GM19438 (cell line): ENCODE measurements at regions not wholly inside any gene's neighbourhood (a gene's known extent, or its start where the extent isn't known, plus 50 kb on each side); places are given as distances from the start of the nearest gene placed in this dataset.
"Not testable (repeated sequence)": the region's sequence is repeated elsewhere in the genome, so short reads cannot be mapped to it uniquely, and the experiment has no call there.

ENCODE experiments used
- ATAC-seq: cut with Tn5 transposase; IDR thresholded peaks from one replicate; pipeline ENCODE4 v1.9.1; 2021; ENCODE audit warnings: low read depth; ENCODE audit not compliant: unreplicated experiment

DNA sequence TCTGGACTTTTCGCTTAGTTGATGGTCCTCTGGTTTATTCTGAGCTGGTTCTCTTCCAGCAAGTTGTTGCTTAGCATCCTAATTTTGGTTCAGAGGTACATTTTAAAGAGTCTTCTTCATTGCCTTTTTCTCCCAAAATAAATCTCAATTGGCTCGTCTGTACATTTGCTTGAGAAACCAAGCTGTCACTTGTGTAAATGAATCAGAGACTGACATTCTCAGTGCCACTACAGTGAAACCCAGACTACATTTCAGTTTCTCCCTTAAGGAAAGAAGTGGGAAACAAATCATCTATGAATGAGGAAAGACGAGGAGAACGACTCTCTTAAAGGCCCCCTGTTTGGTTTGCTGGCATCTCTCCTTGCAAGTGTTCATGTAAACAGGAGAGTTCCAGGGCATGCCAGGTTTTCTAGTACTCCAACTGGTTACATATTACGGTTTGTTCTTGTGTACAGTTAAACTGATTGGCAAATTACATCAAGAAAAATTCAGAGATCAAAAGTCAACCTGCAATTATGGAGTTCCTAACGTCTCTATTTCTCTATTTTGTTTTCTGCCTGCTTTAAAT, 654.6 kb downstream of the SH2D4B start:
- no peak for ATAC-seq

DNA sequence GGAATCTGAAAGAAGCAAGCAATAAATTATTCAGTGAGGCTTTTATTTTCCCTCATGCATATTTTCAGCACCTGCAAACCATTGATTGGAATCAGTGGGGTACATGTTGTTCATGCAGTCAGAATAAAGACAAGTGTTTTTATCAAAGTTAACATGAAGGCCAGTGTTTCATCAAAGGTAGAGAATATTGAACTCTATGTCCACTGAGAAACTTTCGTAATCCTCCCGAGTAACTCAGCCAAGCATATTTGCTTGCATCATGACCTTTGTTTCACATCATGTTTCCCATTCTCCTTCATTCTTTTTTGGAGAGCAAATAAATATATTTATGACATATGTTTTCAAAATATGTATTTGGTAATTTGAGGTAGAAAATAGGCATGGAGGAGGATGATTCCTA, 663.1 kb downstream of the SH2D4B start:
- ATAC-seq = no peak

DNA sequence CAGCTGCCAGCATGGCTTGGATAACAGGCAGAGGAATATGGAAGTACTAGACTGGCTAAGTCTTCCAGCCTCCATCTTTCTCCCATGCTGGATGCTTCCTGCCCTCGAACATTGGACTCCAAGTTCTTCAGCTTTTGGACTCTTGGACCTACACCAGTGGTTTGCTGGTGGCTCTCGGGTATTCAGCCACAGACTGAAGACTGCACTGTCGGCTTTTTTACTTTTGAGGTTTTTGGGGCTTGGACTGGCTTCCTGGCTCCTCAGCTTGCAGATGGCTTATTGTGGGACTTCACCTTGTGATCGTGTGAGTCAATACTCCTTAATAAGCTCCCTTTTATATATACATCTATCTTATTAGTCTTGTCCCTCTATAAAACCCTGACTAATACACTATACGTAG, 667.6 kb upstream of the NRG3 start:
- not testable (repeated sequence) for ATAC-seq

DNA sequence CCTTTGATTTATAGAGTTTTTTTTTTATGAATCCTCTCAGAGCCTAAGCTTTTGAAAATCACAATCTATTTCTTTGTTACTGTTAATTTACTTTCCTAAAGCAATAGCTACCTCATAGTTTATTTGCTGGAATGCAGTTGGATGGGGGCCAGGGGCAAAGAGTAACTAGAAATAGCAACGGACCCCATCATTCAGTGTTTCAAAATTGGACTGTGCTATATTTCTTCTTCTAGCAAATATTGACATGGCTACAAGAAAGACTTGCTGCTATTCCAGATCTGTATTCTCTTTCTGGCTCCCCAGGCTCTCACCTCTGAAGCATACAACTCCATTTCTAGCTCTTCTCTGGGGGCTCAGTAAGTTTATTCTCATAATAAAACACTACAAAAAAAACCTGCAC, 661.6 kb upstream of the NRG3 start:
- no peak for ATAC-seq

GRCh38 chr10:81215498-81215897, 659.5 kb upstream of the NRG3 start:
- no peak for ATAC-seq

- no peak for ATAC-seq
Observed at GRCh38 chr10:81216949-81217348, 658.0 kb upstream of the NRG3 start.

DNA sequence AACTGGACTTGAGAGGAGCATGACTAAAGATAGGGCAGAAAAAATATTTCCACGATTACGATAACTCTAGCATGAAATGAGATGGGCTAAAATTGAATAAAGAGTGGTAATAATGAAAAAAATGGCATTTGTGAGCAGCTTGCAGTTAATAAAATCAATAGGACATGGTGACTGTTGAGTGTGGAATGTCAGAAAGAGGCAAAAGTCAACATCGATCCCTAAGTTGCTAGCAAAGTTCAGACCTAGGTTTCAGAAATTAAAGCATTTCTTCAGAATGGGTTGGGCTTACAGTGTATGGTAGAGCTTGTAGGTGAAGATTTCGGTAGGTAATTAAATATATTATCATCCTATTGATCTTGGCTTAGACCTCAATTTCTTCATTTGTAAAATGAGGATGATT, 656.7 kb upstream of the NRG3 start:
- no peak for ATAC-seq

GRCh38 chr10:81219758-81220157, 655.2 kb upstream of the NRG3 start:
- no peak for ATAC-seq

- ATAC-seq = no peak
Observed at GRCh38 chr10:81248886-81249285, 626.1 kb upstream of the NRG3 start.

GRCh38 chr10:81251457-81252115, 623.4 kb upstream of the NRG3 start:
- no peak for ATAC-seq

DNA sequence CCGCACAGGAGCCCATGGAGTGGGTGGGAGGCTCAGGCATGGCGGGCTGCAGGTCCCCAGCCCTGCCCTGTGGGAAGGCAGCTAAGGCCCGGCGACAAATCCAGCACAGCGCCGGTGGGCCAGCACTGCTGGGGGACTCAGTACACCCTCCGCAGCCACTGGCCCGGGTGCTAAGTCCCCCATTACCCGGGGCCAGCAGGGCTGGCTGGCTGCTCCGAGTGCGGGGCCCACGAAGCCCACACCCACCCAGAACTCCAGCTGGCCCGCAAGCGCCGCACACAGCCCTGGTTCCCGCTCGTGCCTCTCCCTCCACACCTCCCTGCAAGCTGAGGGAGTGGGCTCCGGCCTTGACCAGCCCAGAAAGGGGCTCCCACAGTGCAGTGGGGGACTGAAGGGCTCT, 610.0 kb upstream of the NRG3 start:
- not testable (repeated sequence) for ATAC-seq

GRCh38 chr10:81270051-81270450, 604.9 kb upstream of the NRG3 start:
- ATAC-seq = no peak

DNA sequence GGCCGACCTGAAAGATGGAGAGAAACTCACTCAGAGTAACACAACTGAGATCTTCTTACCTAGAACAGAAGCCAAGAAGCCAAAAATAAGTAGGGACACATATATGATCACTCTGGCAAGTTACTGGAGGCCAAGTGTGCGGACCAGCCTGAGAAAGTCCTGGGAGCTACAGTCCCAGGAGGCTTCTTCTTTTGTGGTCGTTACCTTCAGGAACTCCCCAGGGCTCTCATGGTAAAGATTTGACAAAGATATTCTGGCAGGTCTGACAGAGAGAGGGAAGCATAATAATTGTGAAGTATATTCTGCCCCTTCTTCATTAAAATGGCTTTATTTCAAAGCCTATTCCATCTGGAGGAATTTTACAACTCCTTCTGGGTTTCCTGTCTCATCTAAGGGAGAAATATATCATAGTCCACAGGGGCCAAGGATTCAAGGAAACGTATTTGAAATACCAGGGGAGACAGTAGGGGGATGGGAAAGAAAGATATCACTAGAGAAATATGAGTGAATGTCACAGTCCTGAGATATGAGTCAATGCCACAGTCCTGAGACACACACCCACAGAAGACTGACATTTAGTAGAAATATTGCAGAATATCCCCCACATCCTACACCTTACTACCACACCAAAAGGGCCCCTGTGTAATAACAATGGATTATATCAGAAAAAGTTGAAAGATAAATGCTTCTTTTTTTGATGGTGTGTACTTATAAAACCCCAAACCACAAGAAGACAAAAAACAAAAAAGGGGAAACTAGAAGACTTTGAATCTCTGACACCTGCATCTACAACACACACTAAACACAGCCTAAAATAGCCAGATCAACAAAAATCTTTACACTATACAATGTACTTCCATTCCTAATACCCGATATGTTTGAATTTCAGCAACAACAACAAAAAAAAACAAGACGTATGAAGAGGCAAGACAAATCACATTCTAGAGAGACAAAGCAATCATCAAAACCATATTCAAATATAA, 594.2 kb upstream of the NRG3 start:
- ATAC-seq = no peak

GRCh38 chr10:81288544-81288943, 586.5 kb upstream of the NRG3 start:
- ATAC-seq = no peak

DNA sequence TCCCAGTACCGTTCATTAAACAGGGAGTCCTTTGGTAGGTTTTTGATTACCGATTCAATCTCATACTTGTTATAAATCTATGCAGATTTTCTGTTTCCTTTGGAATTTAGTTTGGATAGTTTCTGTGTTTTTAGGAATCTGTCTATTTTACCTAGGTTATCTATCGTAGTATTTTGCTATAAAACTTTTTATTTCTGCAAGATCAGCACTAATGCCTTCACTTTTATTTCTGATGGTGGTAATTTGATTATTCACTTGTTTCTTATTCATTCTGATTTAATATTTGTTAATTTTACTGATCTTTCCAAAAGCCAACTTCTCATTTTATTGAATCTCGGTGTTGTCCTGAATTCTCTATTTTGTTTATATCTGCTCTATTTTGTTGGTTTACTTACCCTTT, 577.7 kb upstream of the NRG3 start:
- ATAC-seq = no peak

DNA sequence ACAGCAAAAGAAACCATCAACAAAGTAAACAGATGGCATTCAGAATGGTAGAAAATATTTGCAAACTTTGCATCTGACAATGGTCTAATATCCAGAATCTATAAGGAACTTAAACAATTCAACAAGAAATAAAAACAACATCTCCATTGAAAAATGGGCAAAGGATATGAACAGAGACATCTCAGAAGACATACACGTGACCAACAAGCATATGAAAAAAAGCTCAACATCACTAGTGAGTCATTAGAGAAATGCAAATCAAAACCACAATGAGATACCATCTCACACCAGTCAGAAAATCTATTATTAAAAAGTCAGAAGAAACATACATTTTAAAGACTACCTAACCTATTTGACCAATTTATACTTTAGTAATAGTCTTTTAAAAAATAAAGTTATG, 571.3 kb upstream of the NRG3 start:
- ATAC-seq = no peak

DNA sequence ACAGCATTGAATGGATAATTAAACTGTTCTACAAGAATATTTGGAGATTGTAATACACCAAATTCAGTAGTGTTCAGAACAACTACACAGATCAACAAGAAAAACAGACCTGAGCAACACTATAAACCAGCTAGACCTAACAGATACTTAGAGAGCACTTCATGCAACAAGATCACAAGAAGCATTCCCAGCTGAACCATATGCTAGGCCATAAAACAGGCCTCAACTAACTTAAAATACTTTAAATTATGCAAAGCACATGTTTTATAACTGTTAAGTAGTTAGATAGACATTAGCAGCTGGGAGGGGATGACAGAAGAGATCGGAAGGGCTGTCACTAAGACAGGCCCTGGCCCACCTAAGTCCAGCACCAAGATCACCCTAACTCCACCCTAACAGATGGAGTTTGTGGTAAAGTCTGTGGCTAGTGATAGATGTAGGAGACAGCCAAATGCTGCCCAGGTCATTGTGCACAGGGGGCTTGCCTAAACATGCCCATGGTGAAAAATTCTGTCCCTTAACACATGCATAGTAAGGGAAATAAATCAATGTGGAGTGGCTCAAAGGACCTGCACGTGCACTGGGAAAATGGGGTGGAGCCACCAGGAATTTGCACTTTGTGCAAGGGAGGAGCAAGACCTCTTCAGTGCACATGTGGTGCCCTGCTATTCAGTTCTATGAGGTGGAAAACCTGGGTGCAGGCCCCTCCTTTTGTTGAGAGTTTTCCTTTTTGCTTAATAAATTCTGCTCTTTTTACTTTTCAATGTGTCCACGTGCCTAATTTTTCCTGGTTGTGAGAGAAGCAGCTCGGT, 567.8 kb upstream of the NRG3 start:
- ATAC-seq = no peak

- ATAC-seq = no peak
Observed at GRCh38 chr10:81309041-81309552, 565.9 kb upstream of the NRG3 start.

DNA sequence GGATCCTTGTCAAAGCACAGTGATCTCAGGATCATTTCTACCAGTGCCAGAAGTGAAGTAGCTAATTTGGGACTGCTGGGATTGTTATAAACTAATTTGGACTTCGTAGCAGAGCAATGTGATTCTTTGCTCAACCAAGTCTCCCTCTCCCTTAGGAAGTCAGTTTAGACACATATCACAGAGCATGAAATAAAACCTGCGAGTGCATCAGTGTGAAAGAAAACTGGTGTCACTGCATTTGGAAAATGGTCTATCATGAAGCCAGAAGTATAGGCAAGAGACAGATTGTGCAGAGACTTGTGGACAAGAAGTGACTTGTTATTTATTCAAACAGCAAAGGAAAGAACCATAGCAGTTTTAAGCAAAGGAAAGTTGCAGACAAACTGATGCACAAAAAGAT, 560.5 kb upstream of the NRG3 start:
- no peak for ATAC-seq

DNA sequence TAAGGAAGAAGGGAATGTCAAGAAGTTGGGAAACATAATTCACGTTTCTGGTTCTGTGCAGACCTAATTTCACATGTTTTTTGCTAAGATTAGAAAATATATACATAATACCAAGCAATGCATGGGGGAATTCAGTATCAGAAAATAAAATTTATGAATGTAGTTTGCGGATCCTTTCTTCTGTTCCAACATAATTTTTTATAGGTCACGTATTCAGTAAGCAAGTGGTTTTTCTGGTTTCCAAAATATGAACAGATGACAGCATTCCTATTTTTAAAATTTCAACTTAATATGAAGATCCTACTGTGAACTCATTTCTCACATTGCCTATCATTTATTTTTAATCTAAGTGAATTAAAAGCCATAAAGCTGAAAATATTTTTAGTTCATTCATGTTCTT, 560.0 kb upstream of the NRG3 start:
- ATAC-seq = no peak

DNA sequence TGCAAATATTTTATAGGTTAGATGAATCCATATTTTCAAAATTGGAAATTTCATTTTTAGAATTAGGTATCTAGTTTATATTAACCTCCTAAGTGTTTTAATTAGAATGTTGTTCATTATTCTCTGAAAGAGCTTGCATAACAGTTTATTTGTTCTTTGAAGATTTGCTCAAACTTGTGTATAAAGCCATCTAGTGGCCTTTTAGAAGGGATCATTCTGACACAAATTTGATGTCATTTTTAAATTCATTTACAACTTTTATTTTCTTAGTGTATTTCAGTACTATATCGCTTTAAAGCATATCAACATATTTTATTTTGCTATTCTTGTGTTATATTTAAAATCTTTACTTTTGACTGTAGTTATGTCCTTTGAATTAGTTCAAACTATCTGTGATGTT, 527.0 kb upstream of the NRG3 start:
- ATAC-seq = no peak
